SK-N-SH treated with all-trans-retinoic acid at 6 μM for 48 hours (cell line): ENCODE measurements at regions not wholly inside any gene's neighbourhood (a gene's known extent, or its start where the extent isn't known, plus 50 kb on each side); places are given as distances from the start of the nearest gene placed in this dataset.

ENCODE experiments used
- ATAC-seq: fragments of 200-7000 bp; cut with Tn5 transposase; 3 replicates; pipeline ENCODE4 v1.9.1; 2020; ENCODE audit warnings: mild to moderate bottlenecking, moderate library complexity
- ARNTL ChIP-seq: fragments of 450-650 bp; formaldehyde crosslinking; IDR thresholded peaks from 2 replicates; pipeline ENCODE4 v1.5.0; 2020; ENCODE audit warnings: low read depth, mild to moderate bottlenecking, moderate library complexity, borderline replicate concordance
- BACH2 ChIP-seq: fragments of 250-450 bp; sonication (Bioruptor Pico); IDR thresholded peaks from 2 replicates; pipeline ENCODE4 v1.9.0; 2021; ENCODE audit warnings: mild to moderate bottlenecking, borderline replicate concordance
- CREB5 ChIP-seq: fragments of 250-450 bp; sonication (Bioruptor Pico); IDR thresholded peaks from 2 replicates; pipeline ENCODE4 v1.5.1; 2020; ENCODE audit warnings: low read depth, mild to moderate bottlenecking, moderate library complexity
- CSDC2 ChIP-seq: fragments of 250-450 bp; sonication (Bioruptor Pico); IDR thresholded peaks from 2 replicates; pipeline ENCODE4 v1.5.0; 2020; ENCODE audit warnings: mild to moderate bottlenecking, moderate library complexity
- ESRRG ChIP-seq: fragments of 250-450 bp; sonication (Bioruptor Pico); IDR thresholded peaks from 2 replicates; pipeline ENCODE4 v1.6.1; 2021; ENCODE audit warnings: mild to moderate bottlenecking
- GLIS3 ChIP-seq: fragments of 250-450 bp; sonication (Bioruptor Pico); IDR thresholded peaks from 2 replicates; pipeline ENCODE4 v1.5.0; 2020; ENCODE audit warnings: mild to moderate bottlenecking, moderate library complexity
- ISL1 ChIP-seq: fragments of 250-450 bp; sonication (Bioruptor Pico); IDR thresholded peaks from 2 replicates; pipeline ENCODE4 v2.1.2; 2022; ENCODE audit warnings: mild to moderate bottlenecking, moderate library complexity
- OSR1 ChIP-seq: fragments of 250-450 bp; sonication (Bioruptor Pico); IDR thresholded peaks from 2 replicates; pipeline ENCODE4 v1.8.0; 2022; ENCODE audit warnings: moderate library complexity, mild to moderate bottlenecking, inconsistent platforms
- PATZ1 ChIP-seq: fragments of 250-450 bp; sonication (Bioruptor Pico); IDR thresholded peaks from 2 replicates; pipeline ENCODE4 v1.8.0; 2020; ENCODE audit warnings: mild to moderate bottlenecking, moderate library complexity, borderline replicate concordance
- PPARA ChIP-seq: fragments of 250-450 bp; sonication (Bioruptor Pico); IDR thresholded peaks from 2 replicates; pipeline ENCODE4 v1.5.0; 2020; ENCODE audit warnings: mild to moderate bottlenecking, borderline replicate concordance
- RARB ChIP-seq: fragments of 250-450 bp; sonication (Bioruptor Pico); IDR thresholded peaks from 2 replicates; pipeline ENCODE4 v1.8.0; 2021; ENCODE audit warnings: mild to moderate bottlenecking, moderate library complexity
- SNAI2 ChIP-seq: fragments of 250-450 bp; sonication (Bioruptor Pico); IDR thresholded peaks from 2 replicates; pipeline ENCODE4 v1.5.0; 2020; ENCODE audit warnings: mild to moderate bottlenecking, moderate library complexity
- TCF4 ChIP-seq: fragments of 250-450 bp; sonication (Bioruptor Pico); IDR thresholded peaks from 2 replicates; pipeline ENCODE4 v1.8.0; 2021; ENCODE audit warnings: mild to moderate bottlenecking, moderate library complexity, borderline replicate concordance
- TOX ChIP-seq: fragments of 250-450 bp; sonication (Bioruptor Pico); IDR thresholded peaks from 2 replicates; pipeline ENCODE4 v1.8.0; 2021; ENCODE audit warnings: mild to moderate bottlenecking, moderate library complexity, borderline replicate concordance
- ZC3H10 ChIP-seq: fragments of 250-450 bp; sonication (Bioruptor Pico); IDR thresholded peaks from 2 replicates; pipeline ENCODE4 v1.5.1; 2021; ENCODE audit warnings: mild to moderate bottlenecking, moderate library complexity
- ZFP30 ChIP-seq: fragments of 450-650 bp; formaldehyde crosslinking; IDR thresholded peaks from 2 replicates; pipeline ENCODE4 v1.5.0; 2022; ENCODE audit warnings: mild to moderate bottlenecking, moderate library complexity
- ZNF565 ChIP-seq: fragments of 450-650 bp; formaldehyde crosslinking; conservative IDR thresholded peaks from 2 replicates; pipeline ENCODE4 v1.5.0; 2020; ENCODE audit warnings: low read depth, mild to moderate bottlenecking, moderate library complexity
- ZNF70 ChIP-seq: fragments of 450-650 bp; formaldehyde crosslinking; IDR thresholded peaks from 2 replicates; pipeline ENCODE4 v1.5.0; 2020; ENCODE audit warnings: mild to moderate bottlenecking, moderate library complexity
- ZNF8 ChIP-seq: fragments of 450-650 bp; formaldehyde crosslinking; IDR thresholded peaks from 2 replicates; pipeline ENCODE4 v1.5.0; 2020; ENCODE audit warnings: mild to moderate bottlenecking, moderate library complexity
- TF ChIP-seq, protein P1 (sequence below): fragments of 250-450 bp; sonication (Bioruptor Pico); IDR thresholded peaks from 2 replicates; pipeline ENCODE4 v1.5.1; 2021; ENCODE audit warnings: mild to moderate bottlenecking, moderate library complexity
- TF ChIP-seq, protein P2 (sequence below): fragments of 250-450 bp; sonication (Bioruptor Pico); IDR thresholded peaks from 2 replicates; pipeline ENCODE4 v1.8.0; 2021; ENCODE audit warnings: low read depth, mild to moderate bottlenecking, moderate library complexity, borderline replicate concordance
- TF ChIP-seq, protein P3 (sequence below): fragments of 250-450 bp; sonication (Bioruptor Pico); IDR thresholded peaks from 2 replicates; pipeline ENCODE4 v1.5.0; 2020; ENCODE audit warnings: mild to moderate bottlenecking, moderate library complexity

- no peak for TF ChIP-seq OSR1
- TF ChIP-seq RARB (CRISPR knock-in tag) = no peak
- TF ChIP-seq GLIS3 (CRISPR knock-in tag) = no peak
- TF ChIP-seq TOX = no peak
- no peak for TF ChIP-seq SNAI2 (CRISPR knock-in tag)
- TF ChIP-seq ESRRG = no peak
- TF ChIP-seq CSDC2 (CRISPR knock-in tag) = no peak
- no peak for TF ChIP-seq PPARA
- no peak for TF ChIP-seq ZNF565 (CRISPR knock-in tag)
- no peak for TF ChIP-seq TCF4 (CRISPR knock-in tag)
- TF ChIP-seq, protein P1, sequence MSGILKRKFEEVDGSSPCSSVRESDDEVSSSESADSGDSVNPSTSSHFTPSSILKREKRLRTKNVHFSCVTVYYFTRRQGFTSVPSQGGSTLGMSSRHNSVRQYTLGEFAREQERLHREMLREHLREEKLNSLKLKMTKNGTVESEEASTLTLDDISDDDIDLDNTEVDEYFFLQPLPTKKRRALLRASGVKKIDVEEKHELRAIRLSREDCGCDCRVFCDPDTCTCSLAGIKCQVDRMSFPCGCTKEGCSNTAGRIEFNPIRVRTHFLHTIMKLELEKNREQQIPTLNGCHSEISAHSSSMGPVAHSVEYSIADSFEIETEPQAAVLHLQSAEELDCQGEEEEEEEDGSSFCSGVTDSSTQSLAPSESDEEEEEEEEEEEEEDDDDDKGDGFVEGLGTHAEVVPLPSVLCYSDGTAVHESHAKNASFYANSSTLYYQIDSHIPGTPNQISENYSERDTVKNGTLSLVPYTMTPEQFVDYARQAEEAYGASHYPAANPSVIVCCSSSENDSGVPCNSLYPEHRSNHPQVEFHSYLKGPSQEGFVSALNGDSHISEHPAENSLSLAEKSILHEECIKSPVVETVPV = no peak
- TF ChIP-seq, protein P2, sequence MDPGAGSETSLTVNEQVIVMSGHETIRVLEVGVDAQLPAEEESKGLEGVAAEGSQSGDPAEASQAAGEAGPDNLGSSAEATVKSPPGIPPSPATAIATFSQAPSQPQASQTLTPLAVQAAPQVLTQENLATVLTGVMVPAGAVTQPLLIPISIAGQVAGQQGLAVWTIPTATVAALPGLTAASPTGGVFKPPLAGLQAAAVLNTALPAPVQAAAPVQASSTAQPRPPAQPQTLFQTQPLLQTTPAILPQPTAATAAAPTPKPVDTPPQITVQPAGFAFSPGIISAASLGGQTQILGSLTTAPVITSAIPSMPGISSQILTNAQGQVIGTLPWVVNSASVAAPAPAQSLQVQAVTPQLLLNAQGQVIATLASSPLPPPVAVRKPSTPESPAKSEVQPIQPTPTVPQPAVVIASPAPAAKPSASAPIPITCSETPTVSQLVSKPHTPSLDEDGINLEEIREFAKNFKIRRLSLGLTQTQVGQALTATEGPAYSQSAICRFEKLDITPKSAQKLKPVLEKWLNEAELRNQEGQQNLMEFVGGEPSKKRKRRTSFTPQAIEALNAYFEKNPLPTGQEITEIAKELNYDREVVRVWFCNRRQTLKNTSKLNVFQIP (CRISPR knock-in tag) = no peak
- TF ChIP-seq, protein P3, sequence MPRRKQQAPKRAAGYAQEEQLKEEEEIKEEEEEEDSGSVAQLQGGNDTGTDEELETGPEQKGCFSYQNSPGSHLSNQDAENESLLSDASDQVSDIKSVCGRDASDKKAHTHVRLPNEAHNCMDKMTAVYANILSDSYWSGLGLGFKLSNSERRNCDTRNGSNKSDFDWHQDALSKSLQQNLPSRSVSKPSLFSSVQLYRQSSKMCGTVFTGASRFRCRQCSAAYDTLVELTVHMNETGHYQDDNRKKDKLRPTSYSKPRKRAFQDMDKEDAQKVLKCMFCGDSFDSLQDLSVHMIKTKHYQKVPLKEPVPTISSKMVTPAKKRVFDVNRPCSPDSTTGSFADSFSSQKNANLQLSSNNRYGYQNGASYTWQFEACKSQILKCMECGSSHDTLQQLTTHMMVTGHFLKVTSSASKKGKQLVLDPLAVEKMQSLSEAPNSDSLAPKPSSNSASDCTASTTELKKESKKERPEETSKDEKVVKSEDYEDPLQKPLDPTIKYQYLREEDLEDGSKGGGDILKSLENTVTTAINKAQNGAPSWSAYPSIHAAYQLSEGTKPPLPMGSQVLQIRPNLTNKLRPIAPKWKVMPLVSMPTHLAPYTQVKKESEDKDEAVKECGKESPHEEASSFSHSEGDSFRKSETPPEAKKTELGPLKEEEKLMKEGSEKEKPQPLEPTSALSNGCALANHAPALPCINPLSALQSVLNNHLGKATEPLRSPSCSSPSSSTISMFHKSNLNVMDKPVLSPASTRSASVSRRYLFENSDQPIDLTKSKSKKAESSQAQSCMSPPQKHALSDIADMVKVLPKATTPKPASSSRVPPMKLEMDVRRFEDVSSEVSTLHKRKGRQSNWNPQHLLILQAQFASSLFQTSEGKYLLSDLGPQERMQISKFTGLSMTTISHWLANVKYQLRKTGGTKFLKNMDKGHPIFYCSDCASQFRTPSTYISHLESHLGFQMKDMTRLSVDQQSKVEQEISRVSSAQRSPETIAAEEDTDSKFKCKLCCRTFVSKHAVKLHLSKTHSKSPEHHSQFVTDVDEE (CRISPR knock-in tag) = no peak
- no peak for TF ChIP-seq ARNTL (CRISPR knock-in tag)
- no peak for TF ChIP-seq ISL1 (CRISPR knock-in tag)
- no peak for TF ChIP-seq ZFP30 (CRISPR knock-in tag)
- no peak for TF ChIP-seq ZC3H10
- no peak for ATAC-seq
Measured at GRCh38 chr11:130600139-130600538, 151.7 kb downstream of the ADAMTS15 start.

DNA sequence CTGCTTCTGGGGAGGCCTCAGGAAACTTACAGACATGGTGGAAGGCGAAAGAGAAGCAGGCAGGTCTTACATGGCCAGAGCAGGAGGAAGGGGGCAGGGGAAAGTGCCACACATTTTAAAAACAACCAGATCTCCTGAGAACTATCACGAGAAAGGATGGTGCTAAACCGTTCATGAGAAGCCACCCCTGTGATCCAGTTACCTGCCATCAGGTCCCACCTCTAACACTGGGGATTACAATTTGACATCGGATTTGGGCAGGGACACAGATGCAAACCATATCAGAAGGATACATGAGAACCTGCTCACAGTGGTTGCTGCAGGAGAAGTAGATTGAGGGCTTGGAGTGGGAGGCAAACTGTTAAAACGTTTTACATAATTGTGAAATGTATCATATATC, 152.2 kb downstream of the ADAMTS15 start:
- ATAC-seq = no peak
- TF ChIP-seq, protein P2 (CRISPR knock-in tag) = no peak
- TF ChIP-seq ISL1 (CRISPR knock-in tag) (no peak), SNAI2 (CRISPR knock-in tag) (no peak), ZNF8 (no peak), ARNTL (CRISPR knock-in tag) (no peak), OSR1 (no peak), ZFP30 (CRISPR knock-in tag) (no peak), CSDC2 (CRISPR knock-in tag) (no peak), CREB5 (CRISPR knock-in tag) (no peak), TOX (no peak), ZC3H10 (no peak), PPARA (no peak), ZNF70 (no peak), GLIS3 (CRISPR knock-in tag) (no peak), PATZ1 (no peak), RARB (CRISPR knock-in tag) (no peak), ESRRG (no peak), BACH2 (CRISPR knock-in tag) (no peak)
- TF ChIP-seq, protein P3 (CRISPR knock-in tag) = no peak
- TF ChIP-seq, protein P1 = no peak
- TF ChIP-seq, all 23 proteins: peak for 0
